ENCODE measurements at regions not wholly inside any gene's neighbourhood (a gene's known extent, or its start where the extent isn't known, plus 50 kb on each side); places are given as distances from the start of the nearest gene placed in this dataset.

- H3K9ac ChIP-seq (ENCODE audit: extremely low read depth, insufficient read length, low read length): no peak overlapping the region
- H3K79me2 ChIP-seq (ENCODE audit: insufficient read depth, low read length): 0 out of 2 replicates have a peak, but pooled peaks cover 1% of the 10 kb centered on the region
- H2AFZ ChIP-seq (ENCODE audit: low read length): no peak overlapping the region
- no peak overlapping the region for H3K14ac ChIP-seq (ENCODE audit: insufficient read depth, low read length)
- H3K4me1 ChIP-seq (ENCODE audit: insufficient read depth, low read length): peaks cover 2% of the 10 kb centered on the region; the same call in 1 of the 2 replicates
- no peaks in the 10 kb centered on the region for H3K9me3 Mint-ChIP-seq
- no peak overlapping the region for H4K5ac ChIP-seq (ENCODE audit: insufficient read length, low read depth, low read length)
- no peaks in the 10 kb centered on the region for H3K27me3 ChIP-seq (ENCODE audit: insufficient read depth, low read length)
- H2AK5ac ChIP-seq (ENCODE audit: insufficient read length, low read length): no peak overlapping the region
- no peaks in the 10 kb centered on the region for H3K36me3 Mint-ChIP-seq (ENCODE audit: insufficient read depth in 1 of 3, low read depth in 3 of 3)
- DNase-seq: no peak
- H3K4me2 ChIP-seq (ENCODE audit: insufficient read depth, insufficient read length, low read length): no peak overlapping the region
- H3K4me3 Mint-ChIP-seq: no peak overlapping the region
- H3K4me1 Mint-ChIP-seq: no peaks in the 10 kb centered on the region
- no peak overlapping the region for H2BK20ac ChIP-seq (ENCODE audit: low read depth, low read length, poor library complexity, severe bottlenecking)
- H3K23ac ChIP-seq (ENCODE audit: insufficient read length, low read depth, low read length): no peak overlapping the region
- no peak overlapping the region for H3K27ac ChIP-seq (ENCODE audit: insufficient read length, low read depth, low read length)
- H3K9me3 ChIP-seq (ENCODE audit: control insufficient read depth, low read depth, low read length): no peaks in the 10 kb centered on the region
- no peak overlapping the region for H4K91ac ChIP-seq (ENCODE audit: insufficient read length, low read depth, low read length)
- H3K23me2 ChIP-seq (ENCODE audit: insufficient read length, low read depth, low read length, poor library complexity, severe bottlenecking): no peaks in the 10 kb centered on the region
- no peak overlapping the region for H3K27ac Mint-ChIP-seq
- TF ChIP-seq CTCF (conservative IDR thresholded peaks at IDR 0.05): no peak
- H2BK12ac ChIP-seq (ENCODE audit: insufficient read length, low read depth, low read length): no peak overlapping the region
- no peaks in the 10 kb centered on the region for H3K27me3 Mint-ChIP-seq (ENCODE audit: low read depth)
- H3K79me1 ChIP-seq (ENCODE audit: insufficient read depth, low read depth, low read length, poor library complexity, severe bottlenecking): no peaks in the 10 kb centered on the region
- no peak overlapping the region for H2BK5ac ChIP-seq (ENCODE audit: insufficient read length, low read length)
- H2BK15ac ChIP-seq (ENCODE audit: low read depth, low read length): no peak overlapping the region
- no peak overlapping the region for H3K56ac ChIP-seq (ENCODE audit: insufficient read length, low read depth, low read length)
- no peak overlapping the region for H3K18ac ChIP-seq (ENCODE audit: insufficient read length, low read depth, low read length)
- no peak overlapping the region for H2BK120ac ChIP-seq (ENCODE audit: low read depth, low read length, poor library complexity, severe bottlenecking)
- H4K8ac ChIP-seq (replicated peaks; ENCODE audit: insufficient read length, low read depth, low read length): no peak overlapping the region
- H3T11ph ChIP-seq (ENCODE audit: low read length): no peak overlapping the region
- no peak overlapping the region for H3K4ac ChIP-seq (ENCODE audit: low read depth, low read length)
- no peaks in the 10 kb centered on the region for H4K20me1 ChIP-seq (ENCODE audit: control insufficient read depth, insufficient read depth, insufficient read length)
Observed at GRCh38 chr2:67158718-67159117, 238.4 kb upstream of the ETAA1 start.

Measured in H9 (cell line).